Stimulated activated CD4-positive, alpha-beta T cell treated with anti-CD3 and anti-CD28 coated beads, Interleukin-4, amount 100 ng/mL, for 48 hours (primary cell): ENCODE measurements at regions not wholly inside any gene's neighbourhood (a gene's known extent, or its start where the extent isn't known, plus 50 kb on each side); places are given as distances from the start of the nearest gene placed in this dataset.
"Not testable (repeated sequence)": the region's sequence is repeated elsewhere in the genome, so short reads cannot be mapped to it uniquely, and the experiment has no call there.

ENCODE experiments used
- DNase-seq, 2 donors: peaks; one replicate each; pipeline ENCODE4 v3.0.0-alpha.2; 2020; ENCODE audit warnings: low read depth in 2 of 2

DNA sequence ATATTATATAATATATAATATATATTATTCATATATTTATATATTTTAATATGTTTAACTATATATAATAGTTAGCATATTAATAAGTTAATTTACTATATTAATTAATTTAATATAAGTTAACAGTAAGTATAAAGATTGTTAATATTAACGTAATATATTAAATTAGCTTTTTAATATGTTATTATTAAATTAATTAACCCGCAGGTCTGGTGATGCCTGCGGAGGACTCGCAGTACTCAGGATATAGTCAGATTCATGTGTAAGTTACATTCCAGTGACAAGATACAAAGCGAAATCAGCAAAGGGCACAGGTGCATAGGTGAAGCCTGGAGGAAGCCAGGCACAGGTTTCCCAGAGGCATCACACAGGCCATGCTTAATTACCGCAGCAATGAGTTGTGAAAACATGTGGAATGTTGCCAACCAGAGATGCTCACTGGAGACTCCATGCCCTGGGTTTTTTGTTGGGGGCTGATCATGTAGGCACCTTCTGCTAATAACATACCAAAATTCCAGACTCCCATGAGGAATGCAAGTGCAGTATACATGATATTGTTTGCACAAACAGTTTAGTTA, 130.4 kb upstream of the MPHOSPH6 start:
- no peak for DNase-seq

GRCh38 chr16:82298472-82298871, 128.4 kb upstream of the MPHOSPH6 start:
- no peak for DNase-seq

DNA sequence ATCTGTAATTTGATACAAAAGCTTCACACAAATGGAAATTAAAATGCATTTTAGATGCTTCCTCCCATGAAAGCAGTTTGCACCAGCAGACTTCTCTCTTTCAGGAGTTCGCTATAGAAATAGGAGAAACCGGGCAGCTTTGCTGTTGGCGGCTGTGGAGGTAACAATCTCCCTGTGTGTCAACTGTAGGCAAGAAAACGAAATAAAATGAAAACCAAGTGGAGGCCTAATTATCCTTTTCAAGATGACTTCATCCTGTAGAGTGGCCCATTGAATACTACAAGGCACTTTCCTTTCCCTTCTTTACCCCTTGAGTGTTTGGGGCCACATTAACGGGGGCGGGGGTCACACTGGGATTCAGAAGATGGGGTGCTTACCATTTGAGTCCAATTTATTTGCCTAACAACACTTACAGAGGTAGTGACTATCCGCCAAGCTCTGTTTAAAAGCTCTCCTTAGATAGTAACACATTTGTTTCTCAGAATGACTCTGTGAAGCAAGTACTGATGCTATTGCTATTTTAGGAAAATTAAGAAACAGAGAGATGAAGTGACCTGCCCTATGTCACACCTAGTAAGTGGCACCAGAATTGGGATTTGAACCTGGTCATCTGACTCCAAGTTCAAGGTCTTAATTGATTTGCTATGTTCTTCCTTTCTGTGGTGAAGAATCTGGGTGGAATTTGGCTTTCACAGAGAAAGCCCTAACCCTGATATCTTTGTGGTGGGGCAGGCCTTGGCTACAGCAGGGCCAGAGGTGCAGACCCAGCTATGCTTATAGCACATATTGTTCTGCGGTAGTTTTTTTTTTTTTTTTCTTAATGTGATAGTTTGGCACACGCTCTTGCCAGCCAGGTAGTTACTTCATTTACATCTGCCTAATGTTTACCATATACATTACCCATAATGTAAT, 125.5 kb upstream of the MPHOSPH6 start:
- no peak for DNase-seq

- DNase-seq = no peak
Measured at GRCh38 chr16:82293671-82294070, 123.6 kb upstream of the MPHOSPH6 start.

DNA sequence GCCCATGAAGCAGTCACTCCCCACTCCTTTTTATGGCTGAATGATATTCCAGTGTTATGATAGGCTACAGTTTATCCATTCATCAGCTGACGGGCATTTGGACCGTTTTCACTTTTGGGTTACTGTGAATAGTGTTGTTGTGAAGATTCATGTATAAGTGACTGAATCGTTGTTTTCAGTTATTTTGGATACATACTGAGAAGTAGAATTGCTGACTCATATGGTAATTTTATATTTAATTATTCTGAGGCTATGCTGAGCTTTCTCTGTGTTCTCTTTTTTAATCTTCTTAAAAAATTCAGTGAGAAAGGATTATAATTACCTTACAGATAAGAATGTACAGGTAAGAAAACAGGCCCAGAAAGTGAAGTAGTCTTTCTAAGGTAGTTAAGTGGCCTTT, 117.9 kb upstream of the MPHOSPH6 start:
- no peak for DNase-seq

- DNase-seq = no peak
Measured at GRCh38 chr16:82282662-82283061, 112.6 kb upstream of the MPHOSPH6 start.

GRCh38 chr16:82281544-82281943, 111.5 kb upstream of the MPHOSPH6 start:
- no peak for DNase-seq

DNA sequence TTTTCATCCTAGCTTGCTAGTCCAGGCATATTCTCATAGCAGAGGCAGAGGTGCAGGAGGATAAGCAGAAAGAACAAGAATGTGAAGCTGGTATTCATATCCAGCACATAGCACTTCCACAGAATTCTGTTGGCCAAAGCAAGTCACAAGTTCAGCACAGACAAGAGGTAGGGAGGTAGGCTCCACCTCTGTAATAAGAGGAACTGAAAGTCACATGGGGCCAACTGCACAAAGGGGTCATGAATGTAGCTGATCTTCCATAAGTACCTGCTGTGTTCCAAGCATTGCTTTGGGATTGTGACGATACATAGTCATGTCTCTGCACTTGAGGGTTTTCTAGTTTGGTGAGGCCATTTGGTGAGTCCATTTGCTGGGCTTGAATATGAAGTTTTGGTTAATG, 110.8 kb upstream of the MPHOSPH6 start:
- no peak for DNase-seq

DNA sequence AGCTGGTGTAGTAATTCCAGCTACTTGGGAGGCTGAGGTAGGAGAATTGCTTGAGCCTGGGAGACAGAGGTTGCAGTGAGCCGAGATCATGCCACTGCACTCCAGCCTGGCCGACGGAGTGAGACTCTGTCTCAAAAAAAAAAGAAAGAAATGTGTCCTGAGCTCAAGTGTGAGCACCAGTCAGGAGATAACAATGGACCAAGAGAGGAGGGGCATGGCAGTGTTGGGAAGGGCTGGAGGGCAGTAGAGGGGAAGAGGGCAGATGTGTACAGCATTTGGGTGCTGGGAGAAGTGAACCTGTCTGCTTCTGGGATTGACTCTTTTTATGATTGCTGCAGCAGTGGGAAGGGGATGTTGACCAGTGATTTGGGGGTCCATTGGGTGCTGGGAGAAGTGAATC, 105.3 kb upstream of the MPHOSPH6 start:
- not testable (repeated sequence) for DNase-seq

- no peak for DNase-seq
Measured at GRCh38 chr16:82271636-82272035, 101.6 kb upstream of the MPHOSPH6 start.

DNA sequence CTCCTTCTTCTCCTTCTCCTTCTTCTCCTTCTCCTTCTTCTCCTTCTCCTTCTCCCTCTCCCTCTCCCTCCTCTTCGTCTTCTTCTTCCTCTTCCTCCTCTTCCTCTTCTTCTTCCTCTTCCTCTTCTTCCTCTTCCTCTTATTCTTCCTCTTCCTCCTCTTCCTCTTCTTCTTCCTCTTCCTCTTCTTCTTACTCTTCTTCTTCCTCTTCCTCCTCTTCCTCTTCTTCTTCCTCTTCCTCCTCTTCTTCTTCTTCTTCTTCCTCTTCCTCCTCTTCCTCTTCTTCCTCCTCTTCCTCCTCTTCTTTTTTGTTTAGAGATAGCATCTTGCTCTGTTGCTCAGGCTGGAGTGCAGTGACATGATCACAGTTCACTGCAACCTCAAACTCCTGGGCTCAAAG, 97.7 kb upstream of the MPHOSPH6 start:
- DNase-seq = not testable (repeated sequence)

DNA sequence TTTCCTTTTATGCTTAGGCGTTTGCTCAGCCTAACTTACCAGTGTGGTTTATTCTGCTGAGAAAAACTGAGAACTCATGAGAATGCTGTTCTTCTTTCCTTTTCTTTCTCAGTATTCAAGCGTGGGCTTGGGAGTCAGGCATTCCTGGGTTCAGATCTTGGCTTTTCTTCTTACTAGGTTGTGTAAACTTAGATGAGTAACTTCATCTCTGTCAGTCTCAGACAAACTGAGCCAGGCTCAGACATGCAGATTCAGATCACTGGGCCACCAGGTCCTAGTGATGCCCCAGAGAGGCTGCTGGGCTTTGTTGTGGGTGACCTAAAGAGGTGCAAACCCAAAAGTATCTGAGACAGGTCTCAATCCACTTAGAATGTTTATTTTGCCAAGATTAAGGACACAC, 95.8 kb upstream of the MPHOSPH6 start:
- no peak for DNase-seq

DNA sequence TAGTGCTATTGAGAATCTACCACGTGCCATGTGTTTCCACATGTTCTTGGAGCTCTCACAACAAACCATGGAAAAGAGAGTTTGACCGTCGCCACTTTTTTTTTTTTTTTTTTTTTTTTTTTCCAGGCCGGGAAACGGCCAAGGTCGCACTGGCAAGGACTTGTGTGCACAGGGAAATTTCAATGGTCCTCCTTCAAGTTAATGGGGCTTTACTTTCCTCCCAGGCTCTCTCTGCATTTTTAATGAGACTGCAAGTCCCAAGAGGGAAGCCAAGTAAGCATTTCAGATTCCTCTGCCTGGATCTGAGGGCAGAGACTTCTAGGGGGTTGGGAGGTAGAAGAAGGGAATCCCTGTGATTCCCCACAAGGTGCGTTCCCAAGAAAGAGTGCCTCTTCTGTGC, 94.7 kb upstream of the MPHOSPH6 start:
- DNase-seq = no peak

GRCh38 chr16:82263521-82264143, 93.6 kb upstream of the MPHOSPH6 start:
- peak; percentile 32 to 38 for DNase-seq

DNA sequence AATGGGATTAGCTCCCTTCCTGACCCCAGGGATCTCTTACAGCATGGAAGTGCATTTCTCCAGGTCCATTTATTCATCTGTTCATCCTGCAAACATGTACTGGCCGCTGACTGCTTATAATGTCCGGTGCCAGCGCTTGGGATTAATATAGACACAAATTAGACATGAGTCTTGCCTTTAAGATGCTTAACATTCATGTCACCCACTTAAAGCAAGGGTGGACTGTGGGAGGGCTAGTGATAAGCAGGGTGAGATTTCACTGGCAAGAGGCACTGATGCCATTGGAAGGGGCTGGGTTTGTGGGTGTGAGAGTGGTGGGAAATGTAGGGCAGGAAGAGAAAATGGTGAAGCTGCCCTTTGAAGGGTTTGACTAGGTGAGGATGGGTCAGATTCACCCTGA, 92.2 kb upstream of the MPHOSPH6 start:
- no peak for DNase-seq

- DNase-seq = no peak
Measured at GRCh38 chr16:82260212-82260795, 90.3 kb upstream of the MPHOSPH6 start.

- DNase-seq = no peak
Measured at GRCh38 chr16:82259731-82260130, 89.7 kb upstream of the MPHOSPH6 start.

DNA sequence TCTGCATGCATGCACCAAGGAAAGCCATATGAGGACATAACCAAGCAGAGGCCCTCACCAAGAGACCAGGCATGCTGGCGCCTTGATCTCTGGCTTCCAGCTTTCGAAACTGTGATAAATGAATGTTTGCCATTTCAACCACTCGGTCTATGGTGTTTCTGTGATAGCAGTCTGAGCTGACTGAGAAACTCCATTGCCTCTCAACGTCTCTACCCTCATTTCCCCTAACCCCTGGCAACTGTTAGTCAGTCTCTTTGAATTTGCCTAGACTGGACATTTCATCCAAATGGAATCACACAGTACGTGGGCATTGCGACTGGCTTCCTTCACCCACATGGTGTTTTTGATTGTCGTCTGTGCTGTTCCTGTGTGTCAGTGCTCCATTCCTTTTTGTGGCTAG, 88.0 kb upstream of the MPHOSPH6 start:
- no peak for DNase-seq

GRCh38 chr16:82252582-82252981, 82.6 kb upstream of the MPHOSPH6 start:
- no peak for DNase-seq

DNA sequence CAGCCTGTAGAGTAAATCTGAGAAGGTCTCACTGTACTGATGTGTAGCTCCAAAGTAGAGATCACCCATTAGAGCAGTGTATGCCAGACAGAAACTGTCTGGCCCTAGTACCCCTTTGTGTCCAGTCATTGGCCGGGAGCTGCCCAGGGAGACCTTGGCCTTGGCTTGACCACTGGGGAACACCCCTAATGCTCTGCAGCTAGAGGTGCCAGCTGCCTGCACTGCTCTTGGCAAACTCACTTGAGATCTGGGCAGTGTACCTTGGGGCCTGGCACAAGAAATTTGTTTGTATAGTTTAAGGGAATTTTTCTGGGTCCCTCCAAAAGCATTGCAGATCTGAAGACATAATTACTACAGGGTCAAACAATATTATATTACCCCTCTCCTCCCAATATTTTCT, 78.7 kb upstream of the MPHOSPH6 start:
- no peak for DNase-seq

DNA sequence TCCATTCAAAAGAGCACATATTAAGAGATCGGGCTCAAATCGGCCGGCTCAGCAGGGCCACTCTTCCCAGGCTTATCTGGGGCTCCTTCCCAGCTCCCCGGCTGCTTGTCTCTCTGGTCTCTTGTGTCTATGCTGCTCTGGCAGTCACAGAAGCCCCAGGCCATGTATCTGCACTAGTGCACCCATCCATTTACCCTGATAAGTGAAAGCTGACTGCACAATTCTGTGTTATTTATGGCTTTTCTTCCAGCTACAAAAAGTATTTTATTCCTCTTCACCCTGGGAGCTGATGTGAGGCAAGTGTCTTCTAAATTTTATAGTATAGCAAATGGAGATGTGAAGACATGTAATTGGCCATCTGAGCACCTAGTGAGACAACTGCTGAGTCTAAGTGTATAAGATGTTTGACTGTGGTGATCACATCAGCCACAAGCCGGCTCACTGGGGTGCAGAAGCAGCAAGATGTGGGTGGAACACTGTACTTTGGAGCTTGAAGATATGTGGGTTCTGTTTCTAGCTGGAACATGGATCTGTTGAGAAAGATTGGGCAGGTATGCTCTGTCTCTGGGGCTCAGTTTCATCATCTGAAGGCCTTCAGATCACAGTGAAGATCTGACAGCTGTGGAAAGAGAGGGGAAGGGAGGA, 78.1 kb upstream of the MPHOSPH6 start:
- no peak for DNase-seq

- DNase-seq = no peak
Measured at GRCh38 chr16:82242201-82242600, 72.2 kb upstream of the MPHOSPH6 start.
